NCI-H1930 (cell line): ENCODE measurements at regions not wholly inside any gene's neighbourhood (a gene's known extent, or its start where the extent isn't known, plus 50 kb on each side); places are given as distances from the start of the nearest gene placed in this dataset.

Source experiments
- DNase-seq, 2 experiments: peaks; one replicate each; lab custom pipeline; 2025; lab: John Stamatoyannopoulos, UW

GRCh38 chr1:157189986-157190982 lies 52.1 kb upstream of the ETV3 start:
- DNase-seq: no peak

DNA sequence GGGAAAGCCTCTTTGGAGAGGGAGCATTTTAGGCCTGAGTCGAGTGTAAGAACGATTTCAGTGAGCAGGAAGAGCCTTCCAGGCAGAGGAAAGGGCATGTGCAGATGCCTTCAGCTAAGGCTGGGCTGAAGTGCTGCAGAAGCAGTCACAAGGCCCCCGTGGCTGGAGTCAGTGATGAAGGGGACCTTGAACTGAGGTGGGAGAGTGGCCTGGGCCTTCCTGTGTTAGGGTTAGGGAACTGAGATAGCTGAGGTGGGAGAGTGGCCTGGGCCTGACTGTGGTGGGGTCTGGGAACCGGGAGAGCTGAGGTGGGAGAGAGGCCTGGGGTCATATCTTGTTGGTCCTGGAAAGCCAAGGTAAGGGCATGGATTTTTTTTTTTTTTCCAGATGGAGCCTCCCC lies 50.9 kb upstream of the ETV3 start:
- DNase-seq: no peak
